OCI-LY7 (cell line): ENCODE measurements at regions not wholly inside any gene's neighbourhood (a gene's known extent, or its start where the extent isn't known, plus 50 kb on each side); places are given as distances from the start of the nearest gene placed in this dataset.

Experiments used
- BruUV-seq: library from RNA; stranded (reverse); fragments of 400-500 nt; replicated peaks from 2 replicates; lab custom pipeline; 2021; lab: Mats Ljungman, UMichigan
- CTCF ChIA-PET: fragments of 300-600 bp; sonication (Branson Sonifier 250); formaldehyde crosslinking; loops from one replicate; lab custom pipeline; 2022; ENCODE audit warnings: antibody characterized with exemption; ENCODE audit not compliant: unreplicated experiment; lab: Charles Lee
- POLR2A ChIA-PET: fragments of 300-600 bp; sonication (Branson Sonifier 250); formaldehyde crosslinking; loops from one replicate; lab custom pipeline; 2022; ENCODE audit warnings: antibody characterized with exemption; lab: Charles Lee
- DNase-seq: peaks from one replicate; pipeline ENCODE4 v3.0.0-alpha.2; 2015; ENCODE audit warnings: low spot score
- H2AFZ ChIP-seq: fragments of 200-600 bp; sonication (generic), shearing (Covaris generic); 2 replicates; pipeline ENCODE4 v1.6.1; 2014; ENCODE audit warnings: mild to moderate bottlenecking, antibody characterized with exemption, low read length, moderate library complexity
- H3K27ac ChIP-seq: fragments of 200-600 bp; sonication (generic); 2 replicates; pipeline ENCODE4 v1.5.1; 2014; ENCODE audit warnings: mixed run types, low read depth, mild to moderate bottlenecking, moderate library complexity, low read length, inconsistent platforms; ENCODE audit not compliant: poor library complexity, severe bottlenecking
- H3K36me3 ChIP-seq: fragments of 200-600 bp; sonication (generic); 2 replicates; pipeline ENCODE4 v1.6.1; 2014; ENCODE audit warnings: mild to moderate bottlenecking, antibody characterized with exemption, low read length, moderate library complexity, mixed read lengths; ENCODE audit not compliant: insufficient read depth
- H3K4me1 ChIP-seq: fragments of 200-600 bp; sonication (generic); 2 replicates; pipeline ENCODE4 v1.5.1; 2014; ENCODE audit warnings: mild to moderate bottlenecking, low read length; ENCODE audit not compliant: insufficient read depth, poor library complexity, severe bottlenecking
- H3K4me2 ChIP-seq: fragments of 200-600 bp; sonication (generic); 2 replicates; pipeline ENCODE4 v1.6.1; 2014; ENCODE audit warnings: mild to moderate bottlenecking, low read length
- H3K4me3 ChIP-seq: fragments of 200-600 bp; sonication (generic); 2 replicates; pipeline ENCODE4 v1.5.1; 2014; ENCODE audit warnings: mild to moderate bottlenecking, low read depth, low read length; ENCODE audit not compliant: poor library complexity, severe bottlenecking
- H3K79me2 ChIP-seq: fragments of 200-600 bp; sonication (generic); 2 replicates; pipeline ENCODE4 v1.6.1; 2016; ENCODE audit warnings: low read depth, mild to moderate bottlenecking, low read length, moderate library complexity, mixed read lengths; ENCODE audit not compliant: insufficient read depth
- H3K9me2 ChIP-seq: fragments of 200-600 bp; sonication (generic); 2 replicates; pipeline ENCODE4 v1.6.1; 2016; ENCODE audit warnings: mild to moderate bottlenecking, low read length, mixed read lengths; ENCODE audit not compliant: insufficient read depth
- H3K9me3 ChIP-seq: fragments of 200-600 bp; sonication (generic); 2 replicates; pipeline ENCODE4 v1.6.1; 2014; ENCODE audit warnings: mild to moderate bottlenecking, mixed run types, low read length, mixed read lengths
- H4K20me1 ChIP-seq: fragments of 200-600 bp; sonication (generic); 2 replicates; pipeline ENCODE4 v1.6.1; 2014; ENCODE audit warnings: mild to moderate bottlenecking, antibody characterized with exemption, low read length, moderate library complexity, mixed read lengths; ENCODE audit not compliant: insufficient read depth
- EZH2phosphoT487 ChIP-seq: fragments of 200-600 bp; sonication (generic); IDR thresholded peaks from 2 replicates; pipeline ENCODE4 v1.6.1; 2018; ENCODE audit warnings: low read depth, borderline replicate concordance, mild to moderate bottlenecking, mixed run types, antibody characterized with exemption, low read length, moderate library complexity, mixed read lengths
- intact Hi-C: fragments of 100-400 bp; cut with micrococcal nuclease; formaldehyde crosslinking; loops from one replicate; pipeline ENCODE4 v1.10.0; 2022; ENCODE audit not compliant: unreplicated experiment
- TF ChIP-seq, protein P1 (sequence below): fragments of 200-600 bp; sonication (generic); conservative IDR thresholded peaks from 2 replicates; pipeline ENCODE4 v1.5.1; 2014; ENCODE audit warnings: mild to moderate bottlenecking, antibody characterized with exemption, low read length, moderate library complexity, mixed read lengths

DNA sequence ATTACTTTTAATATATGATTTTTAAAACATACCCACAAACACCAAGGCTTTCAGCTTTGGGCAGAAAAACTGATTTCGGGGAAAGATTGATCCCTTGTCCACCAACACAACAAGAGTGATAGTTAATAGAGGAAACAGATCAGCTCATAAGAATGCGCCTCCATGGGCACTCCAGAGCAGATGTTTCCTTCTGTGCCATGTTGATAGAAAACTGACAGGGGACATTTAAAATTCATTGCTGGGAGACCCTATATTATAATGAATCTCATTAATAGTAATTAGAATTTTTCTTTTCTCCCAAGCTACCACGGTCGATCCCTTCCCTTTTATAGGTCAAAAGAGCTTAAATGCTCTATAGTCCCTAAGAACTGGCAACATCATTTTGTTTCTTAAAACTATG lies 431.2 kb downstream of the IRS2 start:
- H4K20me1 ChIP-seq: no peaks in the 10 kb centered on the region
- no peak overlapping the region for H3K4me2 ChIP-seq
- H3K4me1 ChIP-seq: no peaks in the 10 kb centered on the region
- no peak for DNase-seq
- TF ChIP-seq EZH2phosphoT487: no peak
- TF ChIP-seq, protein P1, sequence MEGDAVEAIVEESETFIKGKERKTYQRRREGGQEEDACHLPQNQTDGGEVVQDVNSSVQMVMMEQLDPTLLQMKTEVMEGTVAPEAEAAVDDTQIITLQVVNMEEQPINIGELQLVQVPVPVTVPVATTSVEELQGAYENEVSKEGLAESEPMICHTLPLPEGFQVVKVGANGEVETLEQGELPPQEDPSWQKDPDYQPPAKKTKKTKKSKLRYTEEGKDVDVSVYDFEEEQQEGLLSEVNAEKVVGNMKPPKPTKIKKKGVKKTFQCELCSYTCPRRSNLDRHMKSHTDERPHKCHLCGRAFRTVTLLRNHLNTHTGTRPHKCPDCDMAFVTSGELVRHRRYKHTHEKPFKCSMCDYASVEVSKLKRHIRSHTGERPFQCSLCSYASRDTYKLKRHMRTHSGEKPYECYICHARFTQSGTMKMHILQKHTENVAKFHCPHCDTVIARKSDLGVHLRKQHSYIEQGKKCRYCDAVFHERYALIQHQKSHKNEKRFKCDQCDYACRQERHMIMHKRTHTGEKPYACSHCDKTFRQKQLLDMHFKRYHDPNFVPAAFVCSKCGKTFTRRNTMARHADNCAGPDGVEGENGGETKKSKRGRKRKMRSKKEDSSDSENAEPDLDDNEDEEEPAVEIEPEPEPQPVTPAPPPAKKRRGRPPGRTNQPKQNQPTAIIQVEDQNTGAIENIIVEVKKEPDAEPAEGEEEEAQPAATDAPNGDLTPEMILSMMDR: no peak
- H3K27ac ChIP-seq: no peak overlapping the region
- CTCF ChIA-PET: no interaction called here
- no peaks in the 10 kb centered on the region for H3K79me2 ChIP-seq
- no peaks in the 10 kb centered on the region for H3K9me3 ChIP-seq
- POLR2A ChIA-PET: interaction anchor here (0.7 kb wide), 1 partner anchor 316 kb away, joined by 3 read pairs; no protein-coding TSS in a partner anchor
- no peaks in the 10 kb centered on the region for H3K9me2 ChIP-seq
- H3K36me3 ChIP-seq: no peaks in the 10 kb centered on the region
- no TSS peak for BruUV-seq
- H2AFZ ChIP-seq: no peak overlapping the region
- intact Hi-C loops: no loop called here
- no peak overlapping the region for H3K4me3 ChIP-seq

DNA sequence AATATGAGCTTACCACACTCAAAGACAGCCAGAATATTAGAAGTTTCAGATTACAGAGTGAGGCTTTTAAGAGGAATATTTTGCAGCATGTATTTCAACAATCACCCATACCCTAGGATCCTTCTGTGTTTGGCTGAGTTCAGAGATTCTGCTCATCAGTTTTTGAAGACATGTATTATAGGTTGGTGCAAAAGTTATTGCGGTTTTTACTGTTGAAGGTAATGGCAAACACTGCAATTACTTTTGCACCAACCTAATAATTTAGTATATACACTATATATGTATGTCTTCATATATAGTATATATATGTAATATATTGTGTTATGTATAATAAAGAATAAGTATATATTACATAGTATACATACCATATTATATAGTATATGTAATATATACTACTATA lies 435.1 kb downstream of the IRS2 start:
- BruUV-seq: no TSS peak
- H3K27ac ChIP-seq: no peak overlapping the region
- intact Hi-C loops: no loop called here
- no peaks in the 10 kb centered on the region for H3K4me1 ChIP-seq
- H3K9me2 ChIP-seq: no peaks in the 10 kb centered on the region
- no peak overlapping the region for H2AFZ ChIP-seq
- no peaks in the 10 kb centered on the region for H3K9me3 ChIP-seq
- H3K4me2 ChIP-seq: no peak overlapping the region
- TF ChIP-seq, protein P1: no peak
- no peak for TF ChIP-seq EZH2phosphoT487
- no peak overlapping the region for H3K4me3 ChIP-seq
- CTCF ChIA-PET: no interaction called here
- H3K36me3 ChIP-seq: no peaks in the 10 kb centered on the region
- POLR2A ChIA-PET: interaction anchor here (1.2 kb wide), 1 partner anchor 189 kb away, joined by 4 read pairs; no protein-coding TSS in a partner anchor
- H4K20me1 ChIP-seq: no peaks in the 10 kb centered on the region
- H3K79me2 ChIP-seq: no peaks in the 10 kb centered on the region
- no peak for DNase-seq

DNA sequence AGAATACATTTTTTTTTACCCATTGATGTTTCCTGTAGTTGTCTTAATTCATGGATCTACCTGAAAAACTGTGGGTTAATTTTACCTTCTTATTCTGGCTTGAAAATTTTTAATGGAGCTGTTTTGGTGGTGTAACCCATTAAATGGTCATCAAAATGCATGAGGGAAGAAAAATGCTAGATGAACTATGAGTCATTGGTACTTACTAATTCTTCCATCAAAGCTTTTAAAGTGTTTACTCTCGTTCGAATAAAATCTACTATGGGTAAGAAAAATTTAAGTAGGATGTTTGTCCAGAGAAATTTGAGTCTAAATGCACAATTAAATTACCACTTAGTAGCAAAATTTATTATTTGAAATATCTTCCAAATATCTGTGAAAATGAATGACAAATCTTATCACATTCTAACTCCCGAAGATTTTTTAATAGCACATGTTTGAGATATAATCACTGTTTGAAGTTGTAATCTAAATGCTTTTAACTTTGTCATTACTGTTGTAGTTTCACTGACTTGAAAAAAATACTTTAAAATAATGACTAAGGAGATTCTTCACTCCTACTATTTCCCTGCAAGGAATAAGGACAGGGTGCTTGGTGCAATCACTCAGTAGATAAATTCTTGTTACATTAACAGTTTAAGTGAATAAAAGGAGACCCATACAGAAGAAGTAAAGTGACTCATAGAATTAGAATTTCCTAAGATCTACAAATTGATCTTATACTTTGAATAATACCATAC lies 437.7 kb downstream of the IRS2 start:
- TF ChIP-seq, protein P1: no peak
- TF ChIP-seq EZH2phosphoT487: no peak
- no peaks in the 10 kb centered on the region for H3K79me2 ChIP-seq
- DNase-seq: no peak
- H3K9me3 ChIP-seq: no peaks in the 10 kb centered on the region
- POLR2A ChIA-PET: no interaction called here
- H3K4me3 ChIP-seq: no peak overlapping the region
- no TSS peak for BruUV-seq
- no peaks in the 10 kb centered on the region for H3K9me2 ChIP-seq
- no peaks in the 10 kb centered on the region for H3K36me3 ChIP-seq
- H3K4me2 ChIP-seq: no peak overlapping the region
- CTCF ChIA-PET: no interaction called here
- intact Hi-C loops: no loop called here
- no peaks in the 10 kb centered on the region for H3K4me1 ChIP-seq
- no peaks in the 10 kb centered on the region for H4K20me1 ChIP-seq
- H2AFZ ChIP-seq: no peak overlapping the region
- no peak overlapping the region for H3K27ac ChIP-seq
